ENCODE measurements at regions not wholly inside any gene's neighbourhood (a gene's known extent, or its start where the extent isn't known, plus 50 kb on each side); places are given as distances from the start of the nearest gene placed in this dataset.
"Not testable (repeated sequence)": the region's sequence is repeated elsewhere in the genome, so short reads cannot be mapped to it uniquely, and the experiment has no call there.

DNA sequence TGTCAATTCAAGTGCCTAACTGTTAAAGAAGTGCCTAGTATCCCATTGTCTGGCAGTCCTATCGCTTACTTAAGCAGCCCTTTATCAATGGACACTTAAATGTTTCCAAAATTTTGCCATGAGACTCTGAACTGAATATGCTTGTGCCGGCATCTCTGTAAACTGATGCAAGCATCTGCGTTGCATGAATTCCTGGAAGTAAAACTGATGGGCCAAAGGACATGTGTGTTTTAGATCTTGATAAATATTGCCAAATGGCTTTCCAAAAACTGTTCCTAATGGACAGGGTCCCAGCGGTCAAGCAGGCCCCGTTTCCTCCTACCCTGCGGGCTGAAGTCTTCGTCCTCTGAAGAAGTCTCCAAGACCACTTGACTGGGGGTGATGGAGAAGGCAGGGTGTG is 121.3 kb upstream of the ZNF516 start:
- no peaks in the 10 kb centered on the region for H3K36me3 Mint-ChIP-seq (ENCODE audit: low read depth)
- no peaks in the 10 kb centered on the region for H3K9me3 Mint-ChIP-seq
- no peak for DNase-seq
- POLR2A ChIA-PET: no interaction called here
- peaks cover 4% of the 10 kb centered on the region for H3K27me3 Mint-ChIP-seq
- H3K4me3 Mint-ChIP-seq: no peak overlapping the region
- no peak overlapping the region for H3K27ac Mint-ChIP-seq
- H3K4me1 Mint-ChIP-seq: peaks cover 15% of the 10 kb centered on the region
- CTCF ChIA-PET: no interaction called here

DNA sequence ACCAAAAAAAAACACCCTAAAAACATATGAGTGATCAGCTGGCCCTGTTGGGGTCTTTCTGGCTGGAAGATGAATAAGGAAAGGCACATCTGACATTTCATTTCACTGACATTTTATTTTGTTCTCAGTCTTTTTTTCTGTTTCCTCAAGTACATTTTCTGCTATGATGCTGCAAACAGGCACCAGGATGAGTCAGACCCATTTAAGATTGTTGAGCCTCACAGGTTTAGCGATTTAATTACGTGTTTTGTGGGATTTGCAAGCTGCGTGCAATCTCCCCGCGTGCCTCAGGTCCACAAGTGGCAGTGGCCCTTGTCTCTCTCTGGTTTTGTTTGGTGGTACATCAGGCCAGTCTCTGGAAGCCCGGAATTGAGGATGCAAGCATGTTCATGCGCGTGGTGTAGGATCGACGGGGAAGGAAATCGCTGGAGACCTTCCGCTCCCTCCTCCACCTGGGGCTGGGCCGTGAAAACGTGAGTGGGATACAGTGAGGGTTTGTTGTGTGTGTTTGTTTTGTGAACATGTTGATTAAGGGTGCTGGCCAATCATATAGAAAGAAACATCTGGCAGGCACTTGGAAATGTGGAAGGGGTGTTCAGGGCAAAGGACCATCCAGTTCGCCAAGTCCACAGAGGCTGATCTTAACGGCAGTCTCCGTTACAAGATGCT is 120.2 kb upstream of the ZNF516 start:
- peaks cover 6% of the 10 kb centered on the region for H3K4me1 Mint-ChIP-seq

DNA sequence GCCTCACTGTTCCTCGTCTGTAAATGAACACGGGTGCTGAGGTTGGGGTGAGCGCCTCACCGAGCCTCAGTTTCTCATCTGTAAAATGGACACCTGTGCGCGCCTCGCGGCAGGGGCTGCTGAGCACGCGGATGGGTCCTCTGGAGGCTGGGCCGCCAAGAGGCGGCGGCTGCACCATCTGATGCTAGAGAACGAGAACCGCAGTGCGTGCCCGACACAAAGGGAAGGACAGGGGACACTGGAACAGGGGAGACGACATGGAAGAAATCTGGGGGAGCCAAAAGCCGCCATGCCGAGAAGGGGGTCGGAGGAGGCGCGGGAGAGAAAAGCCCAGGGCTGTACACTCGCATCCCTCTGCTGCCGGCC is 118.7 kb upstream of the ZNF516 start:
- H3K36me3 Mint-ChIP-seq (ENCODE audit: low read depth): no peaks in the 10 kb centered on the region
- ChIA-PET POLR2A (no interaction called here), CTCF (no interaction called here)
- H3K27ac Mint-ChIP-seq: no peak overlapping the region
- no peak for DNase-seq
- peaks cover 2% of the 10 kb centered on the region for H3K27me3 Mint-ChIP-seq
- H3K4me3 Mint-ChIP-seq: no peak overlapping the region
- H3K4me1 Mint-ChIP-seq: no peaks in the 10 kb centered on the region
- no peaks in the 10 kb centered on the region for H3K9me3 Mint-ChIP-seq

More for the DNA sequence above, 120.2 kb upstream of the ZNF516 start:
- DNase-seq: no peak
- H3K27ac Mint-ChIP-seq: no peak overlapping the region
- no peak overlapping the region for H3K4me3 Mint-ChIP-seq
- H3K9me3 Mint-ChIP-seq: no peaks in the 10 kb centered on the region
- peaks cover 2% of the 10 kb centered on the region for H3K27me3 Mint-ChIP-seq
- H3K36me3 Mint-ChIP-seq (ENCODE audit: low read depth): no peaks in the 10 kb centered on the region
- ChIA-PET CTCF (no interaction called here), POLR2A (no interaction called here)

DNA sequence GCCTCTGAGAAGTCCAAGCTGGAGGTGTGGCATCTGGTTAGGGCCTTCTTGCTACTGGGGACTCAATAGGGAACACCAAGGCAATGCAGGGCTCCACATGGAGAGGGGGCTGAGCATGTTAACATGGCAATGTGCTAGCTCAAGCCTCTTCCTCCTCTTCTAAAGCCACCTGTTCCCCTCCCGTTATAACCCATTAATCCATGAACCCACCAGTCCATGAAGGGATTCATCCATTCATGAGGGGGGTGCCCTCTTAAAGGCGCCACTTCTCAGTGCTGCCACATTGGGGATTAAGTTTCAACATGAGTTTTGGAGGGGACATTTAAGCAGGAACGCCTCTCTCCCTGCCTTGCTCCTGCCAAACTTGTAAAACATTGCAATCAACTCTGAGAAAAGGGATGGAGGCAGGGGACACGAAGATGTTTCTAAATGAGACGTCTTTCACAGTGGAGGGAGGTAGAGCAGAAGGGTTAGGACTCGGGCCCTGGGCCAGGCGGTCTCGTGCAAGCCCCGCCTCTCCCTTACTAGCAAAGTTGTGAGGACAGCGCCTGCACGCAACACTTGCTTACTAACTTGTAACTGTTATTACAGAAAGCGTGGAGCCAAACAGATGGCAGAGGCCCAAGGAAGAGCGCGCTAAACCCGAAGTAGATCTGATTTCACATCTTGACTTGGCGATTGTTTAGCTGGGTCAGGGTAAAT is 118.2 kb upstream of the ZNF516 start:
- DNase-seq: no peak
- Mint-ChIP-seq H3K4me3 (no peak overlapping the region), H3K27ac (no peak overlapping the region), H3K4me1 (no peaks in the 10 kb centered on the region), H3K27me3 (no peaks in the 10 kb centered on the region), H3K36me3 (ENCODE audit: low read depth) (no peaks in the 10 kb centered on the region), H3K9me3 (no peaks in the 10 kb centered on the region)
- CTCF ChIA-PET: no interaction called here
- POLR2A ChIA-PET: no interaction called here

DNA sequence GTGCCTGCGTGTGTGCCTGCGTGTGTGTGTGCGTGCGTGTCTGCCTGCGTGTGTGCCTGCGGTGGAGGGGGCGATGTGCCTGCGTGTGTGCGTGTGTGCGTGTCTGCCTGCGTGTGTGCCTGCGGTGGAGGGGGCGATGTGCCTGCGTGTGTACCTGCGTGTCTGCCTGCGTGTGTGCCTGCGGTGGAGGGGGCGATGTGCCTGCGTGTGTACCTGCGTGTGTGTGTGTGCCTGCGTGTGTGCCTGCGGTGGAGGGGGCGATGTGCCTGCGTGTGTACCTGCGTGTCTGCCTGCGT is 116.7 kb upstream of the ZNF516 start:
- CTCF ChIA-PET; H3K4me1 Mint-ChIP-seq; DNase-seq; H3K27ac Mint-ChIP-seq; H3K27me3 Mint-ChIP-seq; H3K4me3 Mint-ChIP-seq; POLR2A ChIA-PET; H3K36me3 Mint-ChIP-seq (ENCODE audit: low read depth); H3K9me3 Mint-ChIP-seq: not testable (repeated sequence)

DNA sequence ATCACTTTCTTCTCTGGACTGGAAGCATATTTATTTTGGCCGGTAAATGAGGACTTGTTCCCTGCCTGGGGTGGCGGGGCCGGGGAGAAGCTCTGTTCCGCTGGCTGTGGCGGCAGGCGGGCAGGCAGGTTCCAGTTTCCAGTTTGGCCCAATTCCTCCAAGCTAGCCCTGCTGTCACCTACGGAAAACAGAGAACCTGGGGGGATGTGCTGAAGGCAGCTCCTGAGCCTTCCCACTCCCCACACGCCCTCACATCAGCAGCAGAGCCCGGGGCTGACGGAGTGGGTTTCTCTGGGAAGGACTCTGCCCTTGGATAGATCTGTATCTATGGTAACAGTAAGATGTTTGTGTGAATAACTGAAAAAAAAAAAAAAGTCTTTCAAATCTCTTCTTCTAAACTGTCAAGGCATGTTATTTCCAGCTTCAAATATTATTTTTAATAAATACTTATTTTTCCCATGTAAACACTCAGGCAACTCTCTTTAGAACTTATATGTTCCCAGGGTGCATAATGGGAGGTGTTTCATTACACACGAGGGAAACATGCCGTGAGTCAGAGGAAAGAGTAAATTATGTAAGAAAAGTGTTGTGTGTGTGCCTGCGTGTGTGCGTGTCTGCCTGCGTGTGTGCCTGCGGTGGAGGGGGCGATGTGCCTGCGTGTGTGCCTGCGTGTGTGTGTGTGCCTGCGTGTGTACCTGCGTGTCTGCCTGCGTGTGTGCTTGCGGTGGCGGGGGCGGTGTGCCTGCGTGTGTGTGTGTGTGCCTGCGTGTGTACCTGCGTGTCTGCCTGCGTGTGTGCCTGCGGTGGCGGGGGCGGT is 116.1 kb upstream of the ZNF516 start:
- CTCF ChIA-PET: no interaction called here
- Mint-ChIP-seq H3K36me3 (ENCODE audit: low read depth) (no peaks in the 10 kb centered on the region), H3K4me3 (no peak overlapping the region), H3K27ac (no peak overlapping the region), H3K27me3 (no peaks in the 10 kb centered on the region), H3K9me3 (no peaks in the 10 kb centered on the region), H3K4me1 (no peaks in the 10 kb centered on the region)
- POLR2A ChIA-PET: no interaction called here
- no peak for DNase-seq

DNA sequence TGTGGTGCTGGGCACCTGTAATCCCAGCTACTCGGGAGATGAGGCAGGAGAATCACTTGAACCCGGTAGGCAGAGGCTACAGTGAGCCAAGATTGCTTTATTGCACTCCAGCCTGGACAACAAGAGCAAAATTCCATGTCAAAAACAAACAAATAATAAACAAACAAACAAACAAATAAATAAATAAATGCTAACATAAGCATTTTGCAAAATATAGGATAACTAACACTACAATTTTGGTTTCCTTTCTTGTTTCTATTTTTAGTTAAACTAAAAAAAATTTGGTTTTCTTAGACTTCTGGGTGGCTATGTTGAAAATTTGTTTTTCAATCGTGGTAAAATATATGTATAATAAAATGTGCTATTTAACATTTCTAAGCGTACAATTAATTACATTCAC is 115.0 kb upstream of the ZNF516 start:
- Mint-ChIP-seq H3K36me3 (ENCODE audit: low read depth) (no peaks in the 10 kb centered on the region), H3K27ac (no peak overlapping the region), H3K27me3 (no peaks in the 10 kb centered on the region), H3K4me1 (no peaks in the 10 kb centered on the region), H3K9me3 (no peaks in the 10 kb centered on the region), H3K4me3 (no peak overlapping the region)
- no peak for DNase-seq
- ChIA-PET CTCF (interaction anchor here (0.6 to 0.7 kb wide), 2 partner anchors 192 to 1085 kb away, joined by 3 to 5 read pairs; no protein-coding TSS in a partner anchor), POLR2A (interaction anchor here (0.7 kb wide), 1 partner anchor 23 kb away, joined by 3 read pairs; no protein-coding TSS in a partner anchor)

DNA sequence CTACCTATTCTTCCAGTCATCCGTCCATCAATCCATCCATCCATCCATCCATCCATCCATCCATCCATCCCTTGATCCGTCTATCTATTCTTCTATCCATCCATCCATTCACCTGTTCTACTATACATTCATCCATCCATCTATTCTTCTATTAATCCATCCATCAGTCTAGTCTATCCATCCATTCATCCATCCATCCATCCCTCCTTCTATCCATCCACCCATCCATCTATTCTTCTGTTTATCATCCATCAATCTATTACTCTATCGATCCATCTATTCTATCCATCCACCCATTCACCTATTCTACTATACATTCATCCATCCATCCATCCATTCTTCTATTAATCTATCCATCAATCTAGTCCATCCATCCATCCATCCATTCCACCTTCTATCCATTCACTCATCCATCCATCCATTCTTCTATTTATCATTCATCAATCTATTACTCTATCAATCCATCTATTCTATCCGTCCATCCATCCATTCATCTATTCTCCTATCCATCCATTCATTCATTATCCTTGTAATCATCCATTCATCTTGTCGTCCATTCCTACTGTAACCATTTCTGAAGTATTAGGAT is 110.4 kb upstream of the ZNF516 start:
- Mint-ChIP-seq H3K9me3 (no peaks in the 10 kb centered on the region), H3K36me3 (ENCODE audit: low read depth) (no peaks in the 10 kb centered on the region)

DNA sequence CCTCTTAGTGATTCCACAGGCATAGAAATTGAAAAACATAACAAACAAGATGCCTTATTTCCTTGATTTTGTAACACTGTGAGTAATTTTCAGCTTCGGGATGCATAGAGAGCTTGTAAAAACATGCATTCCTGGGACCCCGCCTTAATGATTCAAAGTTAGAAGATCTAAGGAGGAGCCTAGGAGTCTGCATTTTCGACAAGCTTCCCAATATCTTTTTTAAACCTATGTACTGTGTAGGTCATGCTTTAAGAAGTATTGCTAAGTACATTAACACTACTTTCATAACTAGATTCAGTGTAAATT is 109.8 kb upstream of the ZNF516 start:
- no peak overlapping the region for H3K27ac Mint-ChIP-seq
- DNase-seq: no peak
- no peaks in the 10 kb centered on the region for H3K9me3 Mint-ChIP-seq
- no peaks in the 10 kb centered on the region for H3K4me1 Mint-ChIP-seq
- no peaks in the 10 kb centered on the region for H3K27me3 Mint-ChIP-seq
- H3K36me3 Mint-ChIP-seq (ENCODE audit: low read depth): no peaks in the 10 kb centered on the region
- ChIA-PET POLR2A (no interaction called here), CTCF (no interaction called here)
- H3K4me3 Mint-ChIP-seq: no peak overlapping the region

More for the DNA sequence above, 110.4 kb upstream of the ZNF516 start:
- Mint-ChIP-seq H3K27me3 (no peaks in the 10 kb centered on the region), H3K4me1 (no peaks in the 10 kb centered on the region), H3K27ac (no peak overlapping the region), H3K4me3 (no peak overlapping the region)
- ChIA-PET POLR2A (no interaction called here), CTCF (no interaction called here)
- no peak for DNase-seq

DNA sequence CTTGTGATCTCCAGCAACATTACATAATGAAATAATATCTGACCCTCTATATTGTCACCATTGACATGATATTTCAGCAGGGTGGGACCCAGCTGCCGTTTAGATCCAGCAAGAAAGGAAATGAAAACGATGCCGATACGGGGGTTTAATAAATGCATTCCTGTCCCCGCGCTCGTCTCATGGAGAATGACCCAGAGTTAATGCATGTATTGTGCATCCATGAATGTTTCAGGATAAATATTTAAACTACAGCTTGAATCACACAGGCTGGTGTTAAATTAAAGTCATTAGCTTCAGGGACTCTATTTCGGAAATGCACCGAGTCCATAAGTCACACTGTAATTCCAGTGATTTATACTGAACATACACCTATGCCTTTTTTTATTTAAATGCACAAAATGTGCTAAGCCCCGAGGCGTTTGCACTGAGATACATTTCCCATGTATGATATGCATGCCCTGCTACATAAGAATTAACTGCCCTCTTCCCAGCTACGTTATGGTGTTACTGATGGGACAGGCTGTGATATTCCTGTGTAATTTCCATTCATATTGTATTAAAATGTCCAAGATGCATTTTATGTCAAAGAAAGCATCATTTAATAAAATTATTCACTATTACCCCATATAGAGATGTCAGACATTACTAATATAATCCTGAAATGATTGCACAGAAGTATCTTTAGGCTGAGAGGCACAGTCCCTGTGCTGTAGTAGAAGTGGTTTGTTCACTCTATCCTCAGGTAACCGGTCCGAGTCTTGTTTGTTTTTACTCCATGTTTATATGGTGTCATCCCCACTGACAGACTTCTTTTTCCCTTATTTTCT is 109.3 kb upstream of the ZNF516 start:
- Mint-ChIP-seq H3K27ac (no peak overlapping the region), H3K9me3 (no peaks in the 10 kb centered on the region), H3K36me3 (ENCODE audit: low read depth) (no peaks in the 10 kb centered on the region), H3K4me3 (no peak overlapping the region), H3K4me1 (no peaks in the 10 kb centered on the region), H3K27me3 (no peaks in the 10 kb centered on the region)
- POLR2A ChIA-PET: no interaction called here
- DNase-seq: no peak
- CTCF ChIA-PET: no interaction called here

DNA sequence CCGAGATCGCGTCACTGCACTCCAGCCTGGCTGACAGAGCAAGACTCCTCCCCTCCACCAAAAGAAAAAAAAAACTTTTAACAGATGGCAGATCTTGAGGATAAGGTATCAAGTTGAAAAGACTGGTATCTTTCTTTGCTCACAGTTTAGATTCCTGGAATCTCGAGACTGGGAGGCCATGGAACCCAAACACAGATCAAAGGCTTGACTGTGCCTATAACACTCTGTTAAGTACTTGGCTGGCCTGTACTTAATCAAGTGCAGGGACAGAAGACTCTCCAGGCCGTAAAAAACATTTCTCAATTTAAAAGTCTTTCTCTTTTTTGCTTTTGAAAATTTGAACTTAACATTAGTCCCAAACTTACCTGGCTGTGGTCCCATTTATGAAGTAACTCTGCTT is 107.1 kb upstream of the ZNF516 start:
- Mint-ChIP-seq H3K4me3 (no peak overlapping the region), H3K36me3 (ENCODE audit: low read depth) (no peaks in the 10 kb centered on the region), H3K9me3 (no peaks in the 10 kb centered on the region), H3K4me1 (no peaks in the 10 kb centered on the region), H3K27me3 (no peaks in the 10 kb centered on the region), H3K27ac (no peak overlapping the region)
- no peak for DNase-seq
- ChIA-PET POLR2A (no interaction called here), CTCF (no interaction called here)

DNA sequence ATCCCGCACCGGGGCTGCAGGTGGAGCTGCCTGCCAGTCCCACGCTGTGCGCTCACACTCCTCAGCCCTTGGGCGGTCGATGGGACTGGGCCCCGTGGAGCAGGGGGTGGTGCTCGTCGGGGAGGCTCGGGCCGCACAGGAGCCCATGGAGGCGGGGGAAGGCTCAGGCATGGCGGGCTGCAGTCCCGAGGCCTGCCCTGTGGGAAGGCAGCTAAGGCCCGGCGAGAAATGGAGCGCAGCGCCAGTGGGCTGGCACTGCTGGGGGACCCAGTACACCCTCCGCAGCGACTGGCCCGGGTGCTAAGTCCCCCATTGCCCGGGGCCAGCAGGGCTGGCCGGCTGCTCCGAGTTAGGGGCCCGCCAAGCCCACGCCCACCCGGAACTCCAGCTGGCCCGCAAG is 105.0 kb upstream of the ZNF516 start:
- H3K9me3 Mint-ChIP-seq; H3K4me3 Mint-ChIP-seq; POLR2A ChIA-PET; H3K27ac Mint-ChIP-seq; H3K36me3 Mint-ChIP-seq (ENCODE audit: low read depth); H3K27me3 Mint-ChIP-seq; CTCF ChIA-PET; DNase-seq; H3K4me1 Mint-ChIP-seq: not testable (repeated sequence)

DNA sequence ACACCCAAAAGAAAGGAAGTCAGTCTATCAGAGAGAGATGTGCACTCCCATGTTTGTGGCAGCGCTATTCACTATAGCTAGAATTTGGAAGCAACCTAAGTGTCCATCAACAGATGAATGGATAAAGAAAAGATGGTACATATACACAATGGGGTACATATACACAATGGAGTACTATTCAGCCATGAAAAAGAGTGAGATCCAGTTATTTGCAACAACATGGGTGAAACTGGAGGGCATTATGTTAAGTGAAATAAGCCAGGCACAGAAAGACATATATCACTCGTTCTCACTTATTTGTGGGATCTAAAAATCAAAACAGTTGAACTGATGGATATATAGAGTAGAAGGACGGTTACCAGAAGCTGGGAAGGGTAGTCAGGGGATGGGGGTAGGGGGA is 99.9 kb upstream of the ZNF516 start:
- H3K4me1 Mint-ChIP-seq: no peaks in the 10 kb centered on the region
- ChIA-PET POLR2A (no interaction called here), CTCF (no interaction called here)
- H3K9me3 Mint-ChIP-seq: no peaks in the 10 kb centered on the region
- peaks cover 16% of the 10 kb centered on the region for H3K27me3 Mint-ChIP-seq
- no peak overlapping the region for H3K27ac Mint-ChIP-seq
- H3K36me3 Mint-ChIP-seq (ENCODE audit: low read depth): no peaks in the 10 kb centered on the region
- DNase-seq: no peak
- H3K4me3 Mint-ChIP-seq: no peak overlapping the region

Measured in activated CD4-positive, alpha-beta T cell treated with anti-CD3 and anti-CD28 coated beads, Interleukin-2, amount 10 ng/mL, durations not matched to agents 7 days and 5 days (primary cell).